ENCODE measurements at regions not wholly inside any gene's neighbourhood (a gene's known extent, or its start where the extent isn't known, plus 50 kb on each side); places are given as distances from the start of the nearest gene placed in this dataset.

DNA sequence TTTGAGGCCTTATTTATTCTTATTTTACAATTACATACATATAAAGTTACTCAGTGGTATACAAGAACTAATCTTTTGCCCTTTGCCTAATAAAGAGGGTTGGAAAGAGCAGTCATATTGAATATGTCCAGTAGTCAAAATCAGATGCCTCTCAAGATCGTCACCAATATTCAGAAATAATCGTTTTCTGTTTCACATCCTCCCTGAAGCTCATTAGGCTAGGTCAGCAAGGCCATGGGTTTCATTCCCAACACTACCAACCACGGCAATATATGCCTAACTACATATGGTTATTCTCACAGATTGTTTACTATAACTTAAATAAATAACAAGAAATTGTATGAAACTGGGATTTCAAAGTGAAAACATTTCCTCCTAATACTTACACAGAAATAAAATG is 167.2 kb upstream of the MANEA start (continued):
- TF ChIP-seq, protein P1, sequence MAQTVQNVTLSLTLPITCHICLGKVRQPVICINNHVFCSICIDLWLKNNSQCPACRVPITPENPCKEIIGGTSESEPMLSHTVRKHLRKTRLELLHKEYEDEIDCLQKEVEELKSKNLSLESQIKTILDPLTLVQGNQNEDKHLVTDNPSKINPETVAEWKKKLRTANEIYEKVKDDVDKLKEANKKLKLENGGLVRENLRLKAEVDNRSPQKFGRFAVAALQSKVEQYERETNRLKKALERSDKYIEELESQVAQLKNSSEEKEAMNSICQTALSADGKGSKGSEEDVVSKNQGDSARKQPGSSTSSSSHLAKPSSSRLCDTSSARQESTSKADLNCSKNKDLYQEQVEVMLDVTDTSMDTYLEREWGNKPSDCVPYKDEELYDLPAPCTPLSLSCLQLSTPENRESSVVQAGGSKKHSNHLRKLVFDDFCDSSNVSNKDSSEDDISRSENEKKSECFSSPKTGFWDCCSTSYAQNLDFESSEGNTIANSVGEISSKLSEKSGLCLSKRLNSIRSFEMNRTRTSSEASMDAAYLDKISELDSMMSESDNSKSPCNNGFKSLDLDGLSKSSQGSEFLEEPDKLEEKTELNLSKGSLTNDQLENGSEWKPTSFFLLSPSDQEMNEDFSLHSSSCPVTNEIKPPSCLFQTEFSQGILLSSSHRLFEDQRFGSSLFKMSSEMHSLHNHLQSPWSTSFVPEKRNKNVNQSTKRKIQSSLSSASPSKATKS (CRISPR knock-in tag; IDR thresholded peaks at IDR 0.05) = no peak

DNA sequence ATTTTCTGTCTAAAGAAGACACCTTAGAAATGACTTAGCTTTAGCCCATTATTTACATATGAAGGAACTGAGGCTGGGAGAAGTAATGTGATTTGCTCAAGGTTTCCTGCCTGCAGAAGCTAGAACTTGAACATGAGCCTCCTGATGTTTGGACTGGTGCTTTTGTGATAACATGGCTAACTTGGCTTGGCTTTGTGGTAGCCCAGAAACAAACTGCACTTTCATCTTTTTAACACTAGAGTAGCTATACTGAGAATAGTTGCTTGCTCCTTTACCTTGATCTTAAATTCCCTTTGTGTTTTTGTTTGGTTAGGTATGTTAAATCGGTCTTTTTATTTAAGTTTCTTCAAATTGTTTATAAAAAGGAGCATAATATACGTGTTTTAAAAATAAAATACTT is 163.5 kb upstream of the MANEA start:
- no peaks in the 10 kb centered on the region for H4K20me1 ChIP-seq (replicated peaks; ENCODE audit: control insufficient read depth, insufficient read depth, low read length)
- no peak overlapping the region for H3K27ac ChIP-seq (ENCODE audit: extremely low read depth, low read depth, low read length)
- no peaks in the 10 kb centered on the region for H3K27me3 ChIP-seq (ENCODE audit: control insufficient read depth in 2 of 2, insufficient read depth in 2 of 2, low read length in 2 of 2)
- DNase-seq (ENCODE audit: extremely low read depth in 1 of 4, low spot score in 3 of 4) (no peak), ATAC-seq (no peak), FAIRE-seq (no peak)
- no peaks in the 10 kb centered on the region for H3K36me3 ChIP-seq (ENCODE audit: control insufficient read depth, insufficient read depth, low read length)
- H2AFZ ChIP-seq (ENCODE audit: low read depth, low read length) = no peak overlapping the region
- POLR2A ChIA-PET = no interaction called here
- no peaks in the 10 kb centered on the region for H3K4me1 ChIP-seq (replicated peaks in 1 of 2; ENCODE audit: control insufficient read depth in 2 of 2, insufficient read depth in 2 of 2, low read length in 2 of 2)
- BruUV-seq (replicated peaks) = no TSS peak
- H3K9ac ChIP-seq (ENCODE audit: insufficient read depth in 1 of 2, low read depth in 2 of 2, low read length in 2 of 2) = no peak overlapping the region
- intact Hi-C loops (cut with micrococcal nuclease) (no loop called here), in situ Hi-C loops (cut with MboI) (no loop called here)
- CTCF ChIA-PET (ENCODE audit: low intra/inter-chr PET ratio) = no interaction called here
- no peaks in the 10 kb centered on the region for H3K79me2 ChIP-seq (ENCODE audit: control insufficient read depth, insufficient read depth, low read length)
- H3K9me3 ChIP-seq (replicated peaks; ENCODE audit: control insufficient read depth, insufficient read depth, low read depth, low read length) = no peaks in the 10 kb centered on the region
- no peak overlapping the region for H3K4me3 ChIP-seq
- 0% methylated on average over 2 of the region's 2 CpGs for WGBS (ENCODE audit: insufficient coverage, low coverage, missing lambda C conversion rate)
- H3K4me2 ChIP-seq (ENCODE audit: insufficient read depth, low read length) = no peak overlapping the region
- no peaks in the 10 kb centered on the region for H3K9me1 ChIP-seq (ENCODE audit: control insufficient read depth, insufficient read depth, low read length)
- TF ChIP-seq GMEB1 (CRISPR knock-in tag; IDR thresholded peaks at IDR 0.05) (no peak), SMAD1 (IDR thresholded peaks at IDR 0.05; ENCODE audit: low read depth, low read length, partially characterized antibody) (no peak), ELF2 (CRISPR knock-in tag; IDR thresholded peaks at IDR 0.05) (no peak), RFX7 (CRISPR knock-in tag; IDR thresholded peaks at IDR 0.05) (no peak), RBFOX2 (IDR thresholded peaks at IDR 0.05; ENCODE audit: low read depth, low read length) (no peak), HMG20A (CRISPR knock-in tag; conservative IDR thresholded peaks at IDR 0.05) (no peak), PRMT5 (CRISPR knock-in tag; IDR thresholded peaks at IDR 0.05) (no peak), KHSRP (IDR thresholded peaks at IDR 0.05) (no peak), HLTF (IDR thresholded peaks at IDR 0.05) (no peak), ZNF232 (CRISPR knock-in tag; IDR thresholded peaks at IDR 0.05) (no peak), BCL6 (CRISPR knock-in tag; IDR thresholded peaks at IDR 0.05) (no peak), SNIP1 (IDR thresholded peaks at IDR 0.05; ENCODE audit: low read depth) (no peak), FOXP4 (CRISPR knock-in tag; IDR thresholded peaks at IDR 0.05; ENCODE audit: borderline replicate concordance) (no peak), NFE2L1 (tag; IDR thresholded peaks at IDR 0.05; ENCODE audit: borderline replicate concordance, low read depth) (no peak), NCOR1 (IDR thresholded peaks at IDR 0.05) (no peak), ZNF77 (CRISPR knock-in tag; IDR thresholded peaks at IDR 0.05) (no peak)
- TF ChIP-seq, protein P2, sequence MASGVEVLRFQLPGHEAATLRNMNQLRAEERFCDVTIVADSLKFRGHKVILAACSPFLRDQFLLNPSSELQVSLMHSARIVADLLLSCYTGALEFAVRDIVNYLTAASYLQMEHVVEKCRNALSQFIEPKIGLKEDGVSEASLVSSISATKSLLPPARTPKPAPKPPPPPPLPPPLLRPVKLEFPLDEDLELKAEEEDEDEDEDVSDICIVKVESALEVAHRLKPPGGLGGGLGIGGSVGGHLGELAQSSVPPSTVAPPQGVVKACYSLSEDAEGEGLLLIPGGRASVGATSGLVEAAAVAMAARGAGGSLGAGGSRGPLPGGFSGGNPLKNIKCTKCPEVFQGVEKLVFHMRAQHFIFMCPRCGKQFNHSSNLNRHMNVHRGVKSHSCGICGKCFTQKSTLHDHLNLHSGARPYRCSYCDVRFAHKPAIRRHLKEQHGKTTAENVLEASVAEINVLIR (CRISPR knock-in tag; IDR thresholded peaks at IDR 0.05) = no peak
